NCI-H2227 treated with DMSO at 0.1 percent for 48 hours (cell line): ENCODE measurements at regions not wholly inside any gene's neighbourhood (a gene's known extent, or its start where the extent isn't known, plus 50 kb on each side); places are given as distances from the start of the nearest gene placed in this dataset.

Experiments
- DNase-seq: peaks from one replicate; lab custom pipeline; 2025; lab: John Stamatoyannopoulos, UW

- no peak for DNase-seq
These were observed 55.8 kb upstream of the NBEA start for GRCh38 chr13:34886121-34886875.

- no peak for DNase-seq
These were observed 55.1 kb upstream of the NBEA start for GRCh38 chr13:34886987-34887386.
